GM06990 (cell line): ENCODE measurements at regions not wholly inside any gene's neighbourhood (a gene's known extent, or its start where the extent isn't known, plus 50 kb on each side); places are given as distances from the start of the nearest gene placed in this dataset.
A peak's percentile ranks its signal among the peaks of the same experiment; 100 is the strongest.

Experiments
- DNase-seq: peaks from one replicate; pipeline ENCODE4 v3.0.0-alpha.2; 2011; ENCODE audit not compliant: insufficient read length; ENCODE audit errors: extremely low read depth
- H3K27me3 ChIP-seq: replicated peaks from 2 replicates; pipeline ENCODE4 v1.6.0; 2011; ENCODE audit warnings: low read length; ENCODE audit not compliant: control insufficient read depth, insufficient read depth
- H3K36me3 ChIP-seq: 2 replicates; pipeline ENCODE4 v1.5.1; 2011; ENCODE audit warnings: low read length; ENCODE audit not compliant: control insufficient read depth, insufficient read depth
- H3K4me3 ChIP-seq: replicated peaks from 2 replicates; pipeline ENCODE4 v1.5.1; 2011; ENCODE audit warnings: low read depth, mild to moderate bottlenecking, control low read depth, low read length
- CTCF ChIP-seq: IDR thresholded peaks from 2 replicates; pipeline ENCODE4 v1.5.1; 2011; ENCODE audit warnings: low read length, control low read depth, mild to moderate bottlenecking, inconsistent platforms; ENCODE audit not compliant: insufficient read depth, poor library complexity, severe bottlenecking

- TF ChIP-seq CTCF = no peak
- no peaks in the 10 kb centered on the region for H3K36me3 ChIP-seq
- DNase-seq = peak; percentile 50
- no peaks in the 10 kb centered on the region for H3K27me3 ChIP-seq
- H3K4me3 ChIP-seq = no peak overlapping the region
Observed at GRCh38 chr3:152039887-152040286, 166.4 kb downstream of the SUCNR1 start.

GRCh38 chr3:152040319-152040718 is 166.9 kb downstream of the SUCNR1 start:
- H3K4me3 ChIP-seq = no peak overlapping the region
- no peaks in the 10 kb centered on the region for H3K36me3 ChIP-seq
- no peak for TF ChIP-seq CTCF
- peak; percentile 9 for DNase-seq
- no peaks in the 10 kb centered on the region for H3K27me3 ChIP-seq

GRCh38 chr3:152043620-152044019 is 170.2 kb downstream of the SUCNR1 start:
- Histone ChIP-seq H3K27me3 (no peaks in the 10 kb centered on the region), H3K36me3 (no peaks in the 10 kb centered on the region), H3K4me3 (no peak overlapping the region)
- no peak for DNase-seq
- TF ChIP-seq CTCF = no peak

- no peak for DNase-seq
- Histone ChIP-seq H3K4me3 (no peak overlapping the region), H3K36me3 (no peaks in the 10 kb centered on the region), H3K27me3 (no peaks in the 10 kb centered on the region)
- TF ChIP-seq CTCF = no peak
Observed at GRCh38 chr3:152046280-152046679, 172.8 kb downstream of the SUCNR1 start.

GRCh38 chr3:152047465-152047864 is 174.0 kb downstream of the SUCNR1 start:
- H3K27me3 ChIP-seq = no peaks in the 10 kb centered on the region
- TF ChIP-seq CTCF = no peak
- DNase-seq = no peak

GRCh38 chr3:152048831-152049230 is 175.4 kb downstream of the SUCNR1 start:
- no peaks in the 10 kb centered on the region for H3K36me3 ChIP-seq
- no peak for DNase-seq
- no peak overlapping the region for H3K4me3 ChIP-seq
- TF ChIP-seq CTCF = no peak
- no peaks in the 10 kb centered on the region for H3K27me3 ChIP-seq

More at GRCh38 chr3:152047465-152047864, 174.0 kb downstream of the SUCNR1 start:
- Histone ChIP-seq H3K36me3 (no peaks in the 10 kb centered on the region), H3K4me3 (no peak overlapping the region)
